NCI-H2171 treated with DMSO at 0.1 percent for 48 hours (cell line): ENCODE measurements at regions not wholly inside any gene's neighbourhood (a gene's known extent, or its start where the extent isn't known, plus 50 kb on each side); places are given as distances from the start of the nearest gene placed in this dataset.
A peak's percentile ranks its signal among the peaks of the same experiment; 100 is the strongest.
"Not testable (repeated sequence)": the region's sequence is repeated elsewhere in the genome, so short reads cannot be mapped to it uniquely, and the experiment has no call there.

ENCODE experiments used
- DNase-seq: peaks from one replicate; lab custom pipeline; 2025; lab: John Stamatoyannopoulos, UW

DNA sequence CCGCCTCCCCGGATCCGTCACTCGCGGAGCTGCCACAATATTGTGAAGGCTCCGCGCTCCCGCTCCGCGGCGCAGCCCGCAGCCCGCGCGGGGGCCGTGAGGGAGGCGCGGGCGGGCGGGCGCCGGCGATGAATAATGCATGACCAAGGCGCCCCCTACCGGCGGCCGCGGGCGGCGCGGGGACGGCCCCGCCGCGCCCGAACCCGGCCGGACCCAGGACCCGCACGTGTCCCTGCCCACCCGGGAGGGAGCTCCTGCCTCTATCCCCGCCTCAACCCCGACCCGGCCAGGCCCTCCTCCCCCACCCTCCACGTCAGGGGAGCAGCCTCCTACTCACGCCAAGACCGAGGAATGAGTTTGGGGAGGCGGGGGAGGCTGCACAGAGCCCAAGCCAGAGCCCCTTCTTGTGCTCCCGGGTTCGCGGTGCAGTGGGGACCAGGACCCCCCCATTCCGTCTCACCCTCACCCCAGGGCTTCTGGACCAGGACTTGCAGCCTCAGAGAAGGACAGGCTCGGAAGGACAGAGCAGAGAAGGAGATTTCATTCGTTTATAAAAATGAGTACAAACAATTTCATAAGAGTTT is 70.8 kb upstream of the CASZ1 start:
- DNase-seq: peak; percentile 51

DNA sequence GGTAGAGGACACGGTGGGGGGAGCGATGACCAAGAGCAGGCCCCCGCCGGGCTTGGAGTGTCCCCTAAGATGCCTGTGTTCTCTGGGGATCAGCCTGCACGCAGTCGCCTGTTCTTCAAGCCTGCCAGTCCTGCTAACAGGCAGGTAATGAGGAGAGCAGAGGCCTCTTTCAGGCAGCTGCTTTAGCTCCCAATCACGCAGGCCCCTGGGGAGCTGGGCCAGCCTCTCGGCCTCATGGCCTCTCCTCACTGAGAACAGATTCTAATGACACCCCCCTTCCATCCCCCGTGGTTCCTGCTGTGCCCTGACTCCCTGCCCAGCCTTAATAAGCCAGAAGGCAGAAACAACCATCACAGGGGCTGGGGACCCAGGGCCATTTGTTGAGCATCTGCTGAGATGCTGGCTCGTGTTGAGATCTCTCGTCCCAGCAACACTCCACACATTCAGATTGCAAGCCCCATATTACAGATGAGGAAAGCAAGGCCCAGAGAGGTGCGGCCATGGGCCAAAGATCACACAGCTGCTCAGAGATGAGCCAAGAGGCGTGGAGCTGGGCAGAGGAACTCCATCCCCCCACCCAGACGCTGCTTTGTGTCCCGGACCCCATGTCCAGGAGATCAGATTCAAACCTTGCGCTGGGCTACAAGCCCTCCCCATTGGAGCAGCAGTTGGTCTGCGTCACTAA is 71.6 kb upstream of the CASZ1 start:
- DNase-seq: peak; percentile 96

DNA sequence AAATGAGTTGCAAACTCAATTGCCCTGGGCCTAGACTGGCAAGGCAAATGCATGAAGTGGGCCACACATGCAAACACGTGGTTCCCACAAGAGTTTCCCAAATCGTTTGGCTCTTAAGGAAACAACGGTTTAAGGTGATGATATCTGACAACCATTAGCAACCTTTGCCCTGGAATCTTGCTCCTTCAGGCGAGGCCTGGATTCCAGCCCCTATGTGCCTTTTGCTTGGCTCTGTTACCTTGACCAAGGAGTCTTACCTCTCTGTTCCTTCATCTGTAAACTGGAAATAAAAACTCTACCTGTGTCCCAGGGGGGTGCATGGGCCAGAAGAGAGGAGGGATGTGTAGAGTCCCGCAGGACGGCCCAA is 72.1 kb upstream of the CASZ1 start:
- DNase-seq: no peak

DNA sequence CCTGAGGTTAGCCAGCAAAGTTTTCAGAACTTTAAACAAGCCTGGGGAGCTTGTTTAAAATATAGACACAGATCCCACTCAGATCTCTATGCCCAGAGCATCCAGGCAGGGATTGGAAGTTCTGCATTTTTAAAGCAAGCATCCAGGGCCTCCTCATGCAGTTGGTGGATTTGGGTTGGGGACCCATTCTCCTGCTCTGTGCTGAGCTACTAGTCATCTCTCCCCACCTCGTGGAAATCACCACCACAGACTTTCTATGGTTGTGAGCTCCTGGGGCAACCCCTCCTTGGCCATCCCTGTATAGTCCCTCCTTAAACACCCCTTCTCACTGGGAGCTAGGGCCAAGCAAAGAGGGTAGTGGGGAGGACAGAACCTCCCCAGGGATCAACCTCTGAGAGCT is 73.5 kb upstream of the CASZ1 start:
- DNase-seq: no peak

DNA sequence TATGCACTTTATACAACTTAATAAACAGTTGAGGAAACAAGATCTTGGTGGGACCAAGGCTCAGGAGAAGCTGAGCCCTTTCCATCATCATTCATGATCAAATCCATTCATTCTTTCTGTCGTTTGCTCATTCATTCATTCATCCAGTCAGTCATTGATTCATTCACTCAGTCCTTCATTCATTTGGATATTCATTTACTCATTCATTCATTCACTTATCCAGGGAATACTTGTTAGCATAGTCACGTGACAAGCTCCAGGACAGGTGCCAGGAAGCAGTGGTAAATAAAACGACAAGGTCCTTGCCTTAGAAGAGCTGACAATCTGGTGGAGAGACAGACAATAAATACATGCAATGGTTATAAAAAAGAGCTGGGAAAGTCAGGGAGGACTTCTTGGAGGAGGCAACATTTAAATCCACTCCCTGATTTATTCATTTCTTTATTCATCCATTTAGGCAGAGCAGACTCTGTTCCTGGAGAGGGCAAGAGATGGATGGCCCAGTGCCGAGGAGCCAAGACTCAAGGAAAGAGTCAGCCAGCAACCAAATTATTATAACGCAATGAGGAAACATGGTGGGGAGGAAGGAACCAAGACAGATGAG is 74.1 kb upstream of the CASZ1 start:
- DNase-seq: no peak

DNA sequence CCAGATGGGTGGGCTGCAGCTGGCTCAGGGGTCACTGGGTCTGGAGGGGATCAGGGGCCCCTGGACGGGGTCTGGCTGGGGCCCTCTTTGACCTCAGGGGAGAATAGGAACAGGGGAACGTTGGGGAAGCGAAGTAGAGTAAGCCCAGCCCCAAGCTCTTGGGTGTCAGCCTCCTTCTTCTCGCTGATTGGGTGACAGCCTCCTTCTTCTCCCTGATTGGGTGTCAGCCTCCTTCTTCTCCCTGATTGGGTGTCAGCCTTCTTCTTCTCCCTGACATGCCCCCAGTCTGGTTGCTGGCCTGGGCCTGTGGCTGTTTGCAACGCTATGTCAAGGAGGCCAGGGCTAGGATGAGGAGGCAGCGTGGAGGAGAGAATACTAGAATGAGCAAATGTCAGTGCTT is 76.7 kb upstream of the CASZ1 start:
- no peak for DNase-seq

DNA sequence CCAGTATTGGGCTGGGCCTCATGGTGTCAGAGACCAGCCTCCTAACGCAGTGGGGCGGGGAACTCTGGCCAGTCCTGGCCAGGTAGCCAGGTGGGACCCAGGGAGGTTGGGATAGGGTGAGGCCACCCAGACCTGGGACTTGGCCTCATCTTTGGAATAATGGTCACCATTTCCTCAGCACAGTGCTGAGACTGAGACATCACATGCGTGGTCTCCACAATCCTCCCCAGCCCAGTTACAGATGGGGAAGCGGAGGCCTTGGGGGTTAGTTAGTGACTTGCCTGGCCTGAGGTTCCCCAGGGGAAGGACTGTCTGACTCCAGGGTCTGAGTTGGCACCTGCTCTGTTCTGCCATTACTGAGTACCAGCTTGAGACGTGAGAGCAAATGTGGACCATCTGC is 77.9 kb upstream of the CASZ1 start:
- peak; percentile 17 for DNase-seq

DNA sequence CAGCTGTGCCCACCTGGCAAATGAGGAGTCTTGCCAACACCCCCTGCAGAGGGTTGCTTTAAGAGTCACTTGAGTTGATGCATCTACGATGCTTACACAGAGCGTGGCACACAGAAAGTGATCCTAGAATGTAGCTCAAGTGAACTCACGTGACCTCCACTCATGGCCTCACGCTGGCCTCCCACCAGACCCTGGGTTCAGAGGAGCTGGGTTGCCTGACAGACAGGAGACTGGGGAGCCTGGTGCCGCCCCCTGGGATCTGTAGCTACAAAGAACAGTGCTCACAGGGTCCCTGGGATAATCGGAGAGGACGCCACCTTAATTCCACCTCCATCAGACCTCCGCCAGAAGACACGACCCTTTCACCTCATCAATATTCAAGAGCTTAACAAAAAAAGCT is 81.4 kb upstream of the CASZ1 start:
- no peak for DNase-seq

DNA sequence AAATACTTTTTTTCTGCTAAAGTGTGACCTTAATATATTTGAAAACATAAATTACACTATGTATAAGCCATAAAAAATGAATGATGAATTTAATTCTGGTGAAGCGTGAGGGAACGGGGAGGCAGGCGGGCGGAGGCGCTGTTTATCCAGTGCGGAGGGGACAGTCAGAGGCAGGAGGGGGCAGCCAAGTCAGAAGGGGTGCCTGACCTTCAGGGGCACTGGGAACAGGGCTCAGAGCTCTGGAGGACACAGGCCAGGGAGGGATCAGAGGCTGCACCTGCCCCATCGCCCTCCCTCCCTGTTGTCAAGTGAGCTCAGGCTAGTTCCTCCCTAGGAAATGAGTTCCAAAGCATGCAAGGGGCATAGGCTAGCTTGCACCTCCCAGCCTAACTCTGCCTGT is 82.0 kb upstream of the CASZ1 start:
- no peak for DNase-seq

DNA sequence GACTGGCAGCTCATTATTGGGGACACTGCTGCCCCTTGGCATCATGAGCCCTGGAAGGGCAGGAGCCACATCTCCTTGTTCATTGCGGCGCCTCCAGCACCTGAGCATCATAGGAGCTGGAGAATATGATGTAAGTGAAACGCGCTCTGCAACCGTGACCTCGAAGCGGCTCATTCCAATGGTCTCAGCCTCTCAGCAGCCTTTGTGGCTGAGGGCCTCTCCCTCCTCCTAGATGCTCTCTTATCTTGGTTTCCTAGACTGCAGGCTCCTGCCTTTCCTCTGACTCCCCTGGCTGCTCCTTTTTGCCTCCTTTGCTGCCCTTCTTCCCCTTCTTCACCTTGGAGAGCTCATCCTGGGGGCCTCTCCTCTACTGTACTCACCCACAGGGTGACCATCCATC is 83.6 kb upstream of the CASZ1 start:
- DNase-seq: no peak

DNA sequence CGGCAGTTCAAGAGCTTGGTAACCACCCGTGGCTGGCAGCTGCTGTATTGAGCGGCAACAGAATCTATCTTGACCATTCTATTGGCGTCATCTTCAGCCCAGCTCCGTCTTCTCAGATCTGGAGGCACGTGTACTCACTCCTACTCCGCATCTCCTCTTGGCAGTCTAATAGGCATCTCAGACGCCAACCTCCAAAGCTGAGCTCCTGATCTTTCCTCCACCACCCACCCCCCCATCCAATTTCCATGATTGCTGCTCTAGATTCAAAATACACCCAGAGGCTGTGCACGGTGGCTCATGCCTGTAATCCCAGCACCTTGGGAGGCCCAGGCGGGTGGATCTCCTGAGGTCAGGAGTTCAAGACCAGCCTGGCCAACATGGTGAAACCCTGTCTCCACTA is 84.6 kb upstream of the CASZ1 start:
- no peak for DNase-seq

DNA sequence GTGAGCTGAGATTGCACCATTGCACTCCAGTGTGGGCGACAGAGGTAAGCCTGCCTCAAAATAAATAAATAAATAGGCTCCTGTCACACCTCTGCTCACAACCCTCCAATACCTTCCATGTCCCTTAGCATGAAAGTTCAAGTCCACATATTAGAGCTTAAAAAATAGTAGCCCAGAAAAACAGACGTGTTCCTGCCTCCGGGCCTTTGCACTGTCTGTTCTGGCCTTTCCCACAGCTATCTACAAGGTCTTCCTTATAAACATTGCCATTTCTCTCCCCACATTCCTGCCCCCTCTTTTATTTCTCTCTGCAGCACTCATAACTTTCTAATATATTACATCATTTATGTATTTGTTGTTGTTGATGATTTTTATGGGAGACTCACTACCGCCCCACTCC is 85.6 kb upstream of the CASZ1 start:
- no peak for DNase-seq

DNA sequence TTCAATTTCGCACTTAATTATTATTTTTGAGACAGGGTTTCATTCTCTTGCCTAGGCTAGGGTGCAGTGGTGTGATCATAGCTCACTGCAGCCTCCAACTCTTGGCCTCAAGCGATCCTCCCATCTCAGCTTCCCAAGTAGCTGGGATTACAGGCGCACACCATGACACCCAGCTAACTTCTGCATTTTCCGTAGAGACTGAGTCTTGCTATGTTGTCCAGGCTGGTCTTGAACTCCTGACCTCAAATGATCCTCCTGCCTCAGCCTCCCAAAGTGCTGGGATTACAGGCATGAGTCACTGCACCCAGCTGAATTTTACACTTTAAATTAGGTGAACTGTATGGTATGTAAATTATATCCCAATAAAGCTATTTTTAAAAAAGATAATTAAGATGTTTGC is 90.6 kb upstream of the CASZ1 start:
- DNase-seq: not testable (repeated sequence)

DNA sequence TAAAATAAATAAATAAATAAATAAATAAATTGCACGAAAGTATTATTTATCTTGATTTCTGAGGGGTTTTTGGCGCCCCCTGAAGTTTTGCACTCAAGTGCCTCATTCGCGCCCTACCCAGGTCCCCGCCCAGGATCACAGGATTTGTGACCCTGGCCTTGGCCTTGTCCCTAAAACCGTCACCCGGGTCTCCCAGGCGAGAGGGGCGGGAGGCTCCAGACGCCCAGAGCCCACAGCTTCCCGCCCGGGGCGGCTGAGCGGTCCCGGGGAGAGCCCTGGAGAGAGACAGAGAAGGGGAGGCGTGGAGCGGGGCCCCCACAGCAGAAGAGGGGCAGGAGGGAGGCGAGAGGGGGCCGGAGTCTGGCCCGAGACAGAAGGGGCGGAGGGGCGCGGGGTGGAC is 91.8 kb upstream of the CASZ1 start:
- no peak for DNase-seq

DNA sequence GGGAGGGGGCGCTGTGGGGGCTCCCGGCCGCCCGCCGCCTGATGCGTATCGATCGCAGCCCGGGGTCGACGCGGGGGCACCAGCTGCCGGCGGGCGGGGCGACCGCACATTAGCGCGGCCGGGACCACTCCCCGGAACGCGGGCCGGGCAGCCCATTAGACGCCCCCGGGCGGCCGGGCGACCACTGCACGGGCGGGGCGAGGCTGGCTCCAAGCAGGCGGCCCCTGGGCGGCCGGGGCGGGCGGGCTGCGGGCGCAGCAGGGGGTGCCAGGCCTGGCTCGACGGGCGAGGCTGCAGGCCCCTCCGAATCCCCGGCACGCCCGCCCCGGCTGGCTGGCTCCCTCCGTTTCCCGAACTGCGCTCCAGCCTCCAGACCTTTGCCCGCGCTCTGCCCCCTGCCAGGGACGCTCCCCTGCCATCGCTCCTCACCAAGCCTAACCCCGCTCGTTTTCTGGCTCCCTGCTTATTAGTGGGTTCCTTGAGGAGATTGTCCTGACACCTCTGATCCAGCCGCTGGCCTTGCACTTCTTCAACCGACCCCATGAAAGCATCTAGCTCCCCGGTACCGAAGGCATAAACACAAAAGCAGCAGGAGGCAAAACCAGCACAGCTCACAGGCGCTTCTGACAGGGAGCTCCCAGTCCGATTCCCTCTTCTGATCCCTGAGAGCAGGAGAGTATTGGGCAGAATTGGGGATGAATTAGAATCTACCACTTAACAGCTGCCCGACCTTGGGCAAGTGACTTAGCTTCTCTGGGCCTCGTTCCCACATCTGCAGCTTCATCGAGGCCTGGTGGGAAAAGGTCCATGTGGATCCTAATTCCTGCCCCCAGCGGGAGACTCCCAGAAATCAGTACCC is 92.6 kb upstream of the CASZ1 start:
- no peak for DNase-seq

DNA sequence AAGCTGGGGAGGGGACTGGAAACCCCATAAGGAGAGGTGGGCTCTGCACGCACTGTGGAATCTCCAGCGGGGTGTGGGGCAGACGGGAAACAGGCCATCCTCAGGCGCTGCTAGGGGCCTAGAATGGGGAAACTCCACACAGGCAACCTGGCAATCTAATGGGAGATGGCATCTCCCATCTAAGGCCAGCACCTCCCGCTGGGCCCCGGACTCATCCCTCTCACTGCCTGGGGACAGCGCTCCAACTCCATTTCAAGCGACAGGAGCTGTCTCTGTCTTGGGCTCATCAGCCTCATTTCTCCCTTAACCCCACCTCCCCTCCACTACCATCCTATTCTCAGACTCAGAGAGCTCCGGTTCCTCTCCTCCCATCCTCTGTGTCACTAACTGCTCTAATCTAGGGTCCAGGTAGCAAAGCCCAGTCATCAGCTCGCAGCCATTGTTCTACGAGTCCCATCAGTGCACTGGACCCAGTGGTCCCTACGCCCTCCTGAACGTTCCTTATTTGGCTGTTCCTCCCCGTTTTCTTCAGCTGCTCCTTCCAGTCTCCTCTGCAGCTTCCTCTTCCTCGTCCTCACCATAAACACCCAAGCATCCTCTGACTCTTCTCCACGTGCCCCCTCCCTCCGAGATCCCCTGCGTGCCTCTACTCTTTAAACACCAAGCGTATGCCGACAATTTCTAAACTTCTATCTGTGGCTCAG is 93.4 kb upstream of the CASZ1 start:
- no peak for DNase-seq

DNA sequence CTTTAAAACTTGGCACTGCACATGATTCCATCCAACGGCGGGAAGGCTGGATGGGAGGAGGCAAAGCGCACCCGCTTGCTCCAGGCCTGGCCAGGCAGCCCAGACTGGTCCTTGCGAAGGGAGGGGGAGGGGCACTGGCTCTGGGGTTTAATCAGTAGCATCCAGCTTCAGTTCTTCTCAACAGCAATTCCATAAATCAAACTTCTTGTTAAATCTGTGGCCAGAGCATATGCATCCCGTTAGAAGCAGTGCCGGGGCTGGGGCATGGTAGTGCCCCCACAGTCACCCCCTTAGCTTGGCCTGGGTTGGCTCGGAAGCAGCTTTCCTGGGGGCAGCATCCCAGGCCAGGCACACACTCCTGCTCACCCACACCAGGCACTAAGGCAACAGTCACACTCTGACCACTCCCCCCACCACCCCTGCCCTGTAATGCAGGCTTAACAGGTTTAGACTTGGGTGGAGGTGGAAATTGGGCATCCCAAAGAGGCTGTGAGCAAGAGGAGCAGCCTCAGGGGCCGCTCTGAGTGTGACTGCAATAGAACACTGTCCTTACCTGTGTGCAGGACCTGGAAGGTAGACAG is 94.1 kb upstream of the CASZ1 start:
- no peak for DNase-seq

DNA sequence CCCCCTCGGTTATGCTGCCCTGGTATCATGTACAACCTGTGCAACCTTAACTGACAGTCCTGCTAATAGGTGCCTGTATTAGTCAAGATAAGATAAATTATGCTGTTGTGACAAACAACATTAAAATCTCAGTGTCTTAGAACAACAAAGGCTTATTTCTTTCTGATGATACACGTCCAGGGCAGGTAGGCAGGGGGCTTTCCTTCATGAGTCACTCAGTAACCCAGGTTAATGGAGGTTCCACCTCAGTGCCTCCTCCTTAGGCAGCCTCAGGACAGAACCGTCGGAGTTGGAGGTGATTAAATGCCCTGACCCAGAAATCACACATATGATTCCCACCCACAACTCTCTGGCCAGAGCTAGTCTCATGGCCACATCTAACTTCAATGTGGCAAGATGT is 94.6 kb upstream of the CASZ1 start:
- DNase-seq: no peak

DNA sequence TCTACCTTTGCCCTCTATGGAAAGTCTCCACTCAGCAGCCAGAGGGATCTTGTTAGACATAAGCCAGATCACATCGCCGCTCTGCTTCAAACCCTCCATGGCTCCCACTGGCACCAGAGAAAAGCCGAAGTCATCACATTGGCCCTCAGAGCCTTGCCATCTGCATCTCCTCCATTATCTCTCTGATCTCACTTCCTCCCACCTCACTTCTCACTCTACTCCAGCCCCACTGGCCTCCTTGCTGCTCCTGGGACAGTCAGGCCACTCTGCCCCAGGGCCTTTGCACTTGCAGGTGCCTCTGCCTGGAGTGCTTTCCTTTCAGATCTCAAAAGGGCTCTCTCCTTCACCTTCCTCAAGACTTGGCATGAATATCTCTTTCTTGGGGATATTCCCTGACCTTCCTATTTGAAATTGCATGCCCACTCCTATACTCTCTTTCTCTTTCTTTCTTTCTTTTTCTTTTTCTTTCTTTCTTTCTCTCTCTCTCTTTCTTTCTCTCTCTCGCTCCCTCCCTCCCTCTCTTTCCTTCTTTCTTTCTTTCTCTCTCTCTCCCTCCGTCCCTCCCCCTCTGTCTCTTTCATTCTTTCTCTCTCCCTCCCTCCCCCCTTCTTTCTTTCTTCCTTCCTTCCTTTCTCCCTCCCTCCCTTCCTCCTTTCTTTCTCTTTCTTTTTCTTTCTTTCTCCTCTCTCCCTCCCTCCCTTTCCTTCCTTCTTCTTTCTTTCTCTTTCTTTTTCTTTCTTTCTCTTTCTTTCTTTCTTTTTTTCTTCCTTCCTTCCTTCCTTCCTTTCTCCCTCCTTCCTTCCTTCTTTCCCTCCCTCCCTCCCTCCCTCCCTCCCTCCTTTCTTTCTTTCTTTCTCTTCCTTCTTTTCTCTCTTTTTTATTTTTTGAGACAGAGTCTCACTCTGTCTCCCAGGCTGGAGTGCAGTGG is 96.0 kb upstream of the CASZ1 start:
- DNase-seq: no peak

DNA sequence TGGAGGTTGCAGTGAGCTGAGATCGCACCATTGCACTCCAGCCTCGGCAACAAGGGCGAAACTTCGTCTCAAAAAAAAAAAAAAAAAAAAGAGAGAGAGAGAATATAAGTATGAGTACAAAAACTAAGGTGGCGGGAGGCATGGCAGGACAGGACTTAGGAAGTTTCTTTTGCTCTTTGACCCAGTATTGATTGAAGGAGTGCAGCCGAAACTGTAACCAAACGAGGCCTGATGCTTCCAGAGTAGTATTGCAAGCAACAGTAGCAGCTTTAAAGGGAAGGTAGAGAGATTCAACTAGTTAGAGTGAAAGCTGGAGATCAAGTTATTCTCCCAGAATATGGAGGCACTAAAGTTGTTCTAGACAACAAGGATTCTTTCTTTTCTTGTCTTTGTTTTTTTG is 99.2 kb upstream of the CASZ1 start:
- no peak for DNase-seq

DNA sequence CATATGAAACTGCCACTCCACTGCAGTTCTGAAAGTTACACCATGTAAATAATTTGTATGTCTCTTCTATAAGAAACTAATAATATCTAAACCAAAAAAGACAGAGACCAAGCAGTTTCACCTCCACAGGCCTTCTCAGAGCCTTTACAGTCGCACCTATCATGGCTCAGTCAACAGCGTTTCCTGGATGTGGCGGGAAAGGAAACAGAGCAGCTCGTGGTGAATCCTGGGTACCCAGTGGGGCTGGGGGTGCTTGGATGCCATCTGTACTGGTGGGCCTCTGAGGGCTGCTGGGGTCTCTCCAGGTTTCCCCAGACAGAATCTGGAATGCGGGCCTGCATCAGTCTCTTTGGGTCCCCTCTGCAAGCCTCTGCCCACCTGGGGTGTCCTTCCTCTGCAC is 100.2 kb upstream of the CASZ1 start:
- no peak for DNase-seq
